ENCODE measurements at regions not wholly inside any gene's neighbourhood (a gene's known extent, or its start where the extent isn't known, plus 50 kb on each side); places are given as distances from the start of the nearest gene placed in this dataset.

DNA sequence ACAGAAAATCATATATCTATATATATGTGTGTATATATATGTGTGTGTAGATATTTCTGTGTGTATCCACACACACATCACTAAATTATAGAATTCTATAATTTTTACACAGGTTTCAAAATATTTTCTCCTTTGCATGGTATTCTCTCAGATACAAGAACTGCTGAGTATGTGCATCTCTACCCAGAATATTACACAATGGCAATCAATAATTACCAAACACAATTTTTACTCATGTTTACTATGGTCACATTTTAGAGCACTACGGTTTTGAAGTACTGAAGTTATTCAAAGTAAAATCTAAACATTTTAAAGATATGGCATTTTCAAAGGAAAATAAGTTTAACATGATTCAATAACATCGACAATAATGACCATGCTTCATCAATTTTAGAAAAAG lies 258.5 kb downstream of the PAX3 start:
- DNase-seq (ENCODE audit: low read depth, low spot score) = no peak
- H3K4me1 Mint-ChIP-seq = peaks cover 13% of the 10 kb centered on the region
- H3K27ac Mint-ChIP-seq (ENCODE audit: unreplicated experiment) = no peak overlapping the region
- H3K4me3 Mint-ChIP-seq = no peak overlapping the region
- no peaks in the 10 kb centered on the region for H3K36me3 Mint-ChIP-seq (ENCODE audit: low read depth)
- TF ChIP-seq, protein P1, sequence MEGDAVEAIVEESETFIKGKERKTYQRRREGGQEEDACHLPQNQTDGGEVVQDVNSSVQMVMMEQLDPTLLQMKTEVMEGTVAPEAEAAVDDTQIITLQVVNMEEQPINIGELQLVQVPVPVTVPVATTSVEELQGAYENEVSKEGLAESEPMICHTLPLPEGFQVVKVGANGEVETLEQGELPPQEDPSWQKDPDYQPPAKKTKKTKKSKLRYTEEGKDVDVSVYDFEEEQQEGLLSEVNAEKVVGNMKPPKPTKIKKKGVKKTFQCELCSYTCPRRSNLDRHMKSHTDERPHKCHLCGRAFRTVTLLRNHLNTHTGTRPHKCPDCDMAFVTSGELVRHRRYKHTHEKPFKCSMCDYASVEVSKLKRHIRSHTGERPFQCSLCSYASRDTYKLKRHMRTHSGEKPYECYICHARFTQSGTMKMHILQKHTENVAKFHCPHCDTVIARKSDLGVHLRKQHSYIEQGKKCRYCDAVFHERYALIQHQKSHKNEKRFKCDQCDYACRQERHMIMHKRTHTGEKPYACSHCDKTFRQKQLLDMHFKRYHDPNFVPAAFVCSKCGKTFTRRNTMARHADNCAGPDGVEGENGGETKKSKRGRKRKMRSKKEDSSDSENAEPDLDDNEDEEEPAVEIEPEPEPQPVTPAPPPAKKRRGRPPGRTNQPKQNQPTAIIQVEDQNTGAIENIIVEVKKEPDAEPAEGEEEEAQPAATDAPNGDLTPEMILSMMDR (conservative IDR thresholded peaks at IDR 0.05) = no peak
- no peaks in the 10 kb centered on the region for H3K9me3 Mint-ChIP-seq
- no peaks in the 10 kb centered on the region for H3K27me3 Mint-ChIP-seq (ENCODE audit: low read depth)

DNA sequence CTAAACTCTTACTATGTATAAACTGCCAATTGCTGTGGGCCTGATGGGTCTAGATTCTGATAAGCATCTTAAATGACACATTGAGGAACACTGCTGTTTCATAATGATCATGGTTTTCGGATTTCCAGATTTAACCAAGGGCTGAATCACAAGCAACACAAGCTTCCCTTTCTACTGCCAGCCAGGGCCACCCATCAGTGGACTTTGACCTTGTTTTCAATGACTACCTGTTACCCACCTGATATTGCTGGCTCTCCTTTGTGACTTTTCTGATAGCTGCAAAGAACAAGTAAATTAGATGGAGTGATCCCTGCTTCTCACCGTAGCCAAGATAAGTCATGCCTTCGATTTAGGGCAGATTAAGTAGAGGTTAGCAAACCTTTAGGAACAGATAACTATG lies 259.0 kb downstream of the PAX3 start:
- Mint-ChIP-seq H3K36me3 (ENCODE audit: low read depth) (no peaks in the 10 kb centered on the region), H3K4me1 (peaks cover 12% of the 10 kb centered on the region), H3K27me3 (ENCODE audit: low read depth) (no peaks in the 10 kb centered on the region), H3K9me3 (no peaks in the 10 kb centered on the region), H3K4me3 (no peak overlapping the region), H3K27ac (ENCODE audit: unreplicated experiment) (no peak overlapping the region)
- no peak for DNase-seq (ENCODE audit: low read depth, low spot score)
- TF ChIP-seq, protein P1 (conservative IDR thresholded peaks at IDR 0.05) = no peak

DNA sequence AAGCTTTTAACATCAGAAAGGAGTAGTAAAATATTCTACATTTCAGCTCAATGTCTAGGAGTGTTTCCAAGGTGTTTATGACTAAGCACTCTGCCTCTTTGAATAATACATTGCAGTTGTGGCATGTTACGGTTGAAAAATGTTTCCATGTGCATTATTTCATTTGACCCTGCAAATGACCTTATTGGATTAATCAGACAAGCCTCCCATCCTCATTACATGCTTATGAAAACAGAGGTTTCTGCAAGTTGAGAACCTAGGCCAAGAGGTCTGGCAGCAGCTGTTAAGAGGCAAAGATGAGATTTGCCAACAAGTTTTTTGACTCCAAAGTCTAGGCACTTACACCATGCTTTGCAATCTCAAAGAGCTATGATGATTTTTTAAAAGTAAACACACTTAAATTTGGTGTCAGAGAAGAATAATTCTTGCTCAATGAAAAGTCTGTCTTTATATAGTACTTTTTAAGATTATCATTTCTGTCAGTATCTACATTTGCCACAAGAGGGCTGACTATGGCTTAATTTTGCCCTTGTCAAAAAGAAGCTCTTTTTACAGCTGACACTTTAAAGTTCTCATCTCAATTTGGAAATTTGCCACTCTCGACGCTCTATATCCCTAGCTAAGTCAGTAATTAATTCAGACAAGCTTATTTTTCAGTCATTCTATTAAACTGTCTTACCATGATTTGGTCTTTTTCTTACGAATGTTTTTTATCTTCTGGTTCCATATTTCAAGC lies 260.6 kb downstream of the PAX3 start:
- no peak overlapping the region for H3K4me3 Mint-ChIP-seq
- no peaks in the 10 kb centered on the region for H3K36me3 Mint-ChIP-seq (ENCODE audit: low read depth)
- no peak overlapping the region for H3K27ac Mint-ChIP-seq (ENCODE audit: unreplicated experiment)
- H3K4me1 Mint-ChIP-seq = peaks cover 7% of the 10 kb centered on the region
- TF ChIP-seq, protein P1 (conservative IDR thresholded peaks at IDR 0.05) = peak; percentile 76
- no peaks in the 10 kb centered on the region for H3K9me3 Mint-ChIP-seq
- no peaks in the 10 kb centered on the region for H3K27me3 Mint-ChIP-seq (ENCODE audit: low read depth)
- no peak for DNase-seq (ENCODE audit: low read depth, low spot score)

DNA sequence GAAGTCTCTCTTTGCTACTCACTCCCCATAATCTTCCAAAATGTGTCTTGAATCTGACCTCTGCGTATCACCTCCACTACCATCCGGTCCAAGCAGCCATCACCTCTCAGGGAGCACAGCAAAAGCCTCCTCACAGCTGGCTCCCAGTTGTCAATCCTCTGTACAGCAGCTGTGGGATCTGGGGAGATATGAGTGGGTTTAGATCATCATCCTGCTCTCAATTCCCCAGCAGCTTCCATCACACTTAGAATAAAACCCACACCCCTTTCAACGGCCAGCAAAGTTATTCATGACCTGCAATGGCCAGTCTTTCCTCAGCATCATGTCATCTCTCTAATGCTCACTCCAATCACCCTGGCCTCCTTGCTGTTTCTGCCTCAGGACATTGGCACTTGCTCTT lies 261.6 kb downstream of the PAX3 start:
- H3K4me1 Mint-ChIP-seq = peaks cover under 1% of the 10 kb centered on the region
- no peak for DNase-seq (ENCODE audit: low read depth, low spot score)
- H3K36me3 Mint-ChIP-seq (ENCODE audit: low read depth) = no peaks in the 10 kb centered on the region
- TF ChIP-seq, protein P1 (conservative IDR thresholded peaks at IDR 0.05) = no peak
- H3K9me3 Mint-ChIP-seq = no peaks in the 10 kb centered on the region
- no peaks in the 10 kb centered on the region for H3K27me3 Mint-ChIP-seq (ENCODE audit: low read depth)
- H3K4me3 Mint-ChIP-seq = no peak overlapping the region
- H3K27ac Mint-ChIP-seq (ENCODE audit: unreplicated experiment) = no peak overlapping the region

DNA sequence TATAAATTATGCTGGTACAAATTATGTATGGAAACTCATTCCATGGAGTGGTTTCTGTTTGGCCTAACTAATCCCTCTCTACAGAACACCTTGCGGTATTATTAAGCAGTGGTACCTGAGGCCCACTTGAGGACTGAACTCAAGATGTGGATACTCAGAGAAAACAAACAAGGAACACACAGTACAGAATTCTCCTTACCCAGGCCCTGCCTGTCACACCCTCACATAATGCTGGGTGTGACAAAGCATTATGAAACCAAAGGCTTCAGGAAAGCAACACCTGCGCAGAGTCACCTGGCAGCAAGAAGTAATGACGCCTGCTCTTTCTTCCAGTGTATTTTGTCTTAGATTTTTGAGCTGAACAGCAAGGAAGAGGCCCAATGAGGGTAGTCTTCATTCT lies 264.7 kb downstream of the PAX3 start:
- Mint-ChIP-seq H3K9me3 (peaks cover 2% of the 10 kb centered on the region), H3K27me3 (ENCODE audit: low read depth) (no peaks in the 10 kb centered on the region), H3K4me1 (no peaks in the 10 kb centered on the region), H3K36me3 (ENCODE audit: low read depth) (no peaks in the 10 kb centered on the region), H3K27ac (ENCODE audit: unreplicated experiment) (no peak overlapping the region), H3K4me3 (no peak overlapping the region)
- TF ChIP-seq, protein P1 (conservative IDR thresholded peaks at IDR 0.05) = no peak
- DNase-seq (ENCODE audit: low read depth, low spot score) = no peak
